ENCODE measurements at regions not wholly inside any gene's neighbourhood (a gene's known extent, or its start where the extent isn't known, plus 50 kb on each side); places are given as distances from the start of the nearest gene placed in this dataset.

DNA sequence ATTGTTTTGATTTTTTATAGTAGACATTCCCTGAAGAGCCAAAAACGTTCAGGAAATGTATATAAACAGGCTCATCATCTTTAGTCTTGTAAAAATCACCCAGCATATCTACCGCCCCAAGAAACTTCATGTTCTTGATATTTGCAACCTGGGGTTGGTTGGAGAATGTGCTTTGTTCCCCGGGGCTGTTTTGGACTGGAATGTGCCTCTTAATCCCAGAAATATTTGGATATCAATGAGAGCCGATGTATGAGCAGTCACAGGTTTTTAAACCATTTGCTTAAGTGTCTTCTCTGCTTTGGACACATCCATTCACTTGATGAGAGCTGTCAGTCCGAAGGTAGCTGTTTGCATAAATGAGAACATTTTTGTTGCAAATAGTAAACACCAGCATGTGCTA is 449.7 kb downstream of the PCDH7 start:
- TF ChIP-seq, protein P1, sequence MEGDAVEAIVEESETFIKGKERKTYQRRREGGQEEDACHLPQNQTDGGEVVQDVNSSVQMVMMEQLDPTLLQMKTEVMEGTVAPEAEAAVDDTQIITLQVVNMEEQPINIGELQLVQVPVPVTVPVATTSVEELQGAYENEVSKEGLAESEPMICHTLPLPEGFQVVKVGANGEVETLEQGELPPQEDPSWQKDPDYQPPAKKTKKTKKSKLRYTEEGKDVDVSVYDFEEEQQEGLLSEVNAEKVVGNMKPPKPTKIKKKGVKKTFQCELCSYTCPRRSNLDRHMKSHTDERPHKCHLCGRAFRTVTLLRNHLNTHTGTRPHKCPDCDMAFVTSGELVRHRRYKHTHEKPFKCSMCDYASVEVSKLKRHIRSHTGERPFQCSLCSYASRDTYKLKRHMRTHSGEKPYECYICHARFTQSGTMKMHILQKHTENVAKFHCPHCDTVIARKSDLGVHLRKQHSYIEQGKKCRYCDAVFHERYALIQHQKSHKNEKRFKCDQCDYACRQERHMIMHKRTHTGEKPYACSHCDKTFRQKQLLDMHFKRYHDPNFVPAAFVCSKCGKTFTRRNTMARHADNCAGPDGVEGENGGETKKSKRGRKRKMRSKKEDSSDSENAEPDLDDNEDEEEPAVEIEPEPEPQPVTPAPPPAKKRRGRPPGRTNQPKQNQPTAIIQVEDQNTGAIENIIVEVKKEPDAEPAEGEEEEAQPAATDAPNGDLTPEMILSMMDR (IDR thresholded peaks at IDR 0.05; ENCODE audit: low read length): no peak
- no peak for TF ChIP-seq EZH2 (IDR thresholded peaks at IDR 0.05; ENCODE audit: borderline replicate concordance, low read length)

Measured in OCI-LY1 (cell line).